Activated T-cell treated with anti-CD3 and anti-CD28 coated beads for 48 hours (primary cell): ENCODE measurements at regions not wholly inside any gene's neighbourhood (a gene's known extent, or its start where the extent isn't known, plus 50 kb on each side); places are given as distances from the start of the nearest gene placed in this dataset.

Experiments
- DNase-seq: peaks from one replicate; pipeline ENCODE4 v3.0.0-alpha.2; 2020; ENCODE audit warnings: low read depth

GRCh38 chr20:23231561-23232218, 118.9 kb upstream of the NXT1 start:
- no peak for DNase-seq

GRCh38 chr20:23230766-23231385, 119.7 kb upstream of the NXT1 start:
- no peak for DNase-seq

GRCh38 chr20:23229989-23230388, 120.6 kb upstream of the NXT1 start:
- no peak for DNase-seq

- no peak for DNase-seq
Observed at GRCh38 chr20:23228912-23229311, 121.7 kb upstream of the NXT1 start.

- no peak for DNase-seq
Observed at GRCh38 chr20:23227976-23228375, 122.6 kb upstream of the NXT1 start.

- DNase-seq: no peak
Observed at GRCh38 chr20:23227274-23227673, 123.3 kb upstream of the NXT1 start.

GRCh38 chr20:23226612-23227265, 123.9 kb upstream of the NXT1 start:
- DNase-seq: no peak

GRCh38 chr20:23225407-23226060, 125.1 kb upstream of the NXT1 start:
- DNase-seq: no peak

GRCh38 chr20:23224806-23225205, 125.8 kb upstream of the NXT1 start:
- no peak for DNase-seq

- DNase-seq: no peak
Observed at GRCh38 chr20:23223908-23224580, 126.5 kb upstream of the NXT1 start.

- no peak for DNase-seq
Observed at GRCh38 chr20:23222531-23223200, 127.9 kb upstream of the NXT1 start.

- no peak for DNase-seq
Observed at GRCh38 chr20:23217023-23217422, 130.9 kb upstream of the CD93 start.

- DNase-seq: no peak
Observed at GRCh38 chr20:23215344-23215995, 129.3 kb upstream of the CD93 start.

- DNase-seq: no peak
Observed at GRCh38 chr20:23214903-23215302, 128.8 kb upstream of the CD93 start.

GRCh38 chr20:23212464-23212995, 126.4 kb upstream of the CD93 start:
- no peak for DNase-seq

- no peak for DNase-seq
Observed at GRCh38 chr20:23212011-23212410, 125.9 kb upstream of the CD93 start.

GRCh38 chr20:23211164-23211563, 125.0 kb upstream of the CD93 start:
- DNase-seq: no peak

GRCh38 chr20:23207826-23208540, 121.9 kb upstream of the CD93 start:
- DNase-seq: no peak

GRCh38 chr20:23206995-23207394, 120.9 kb upstream of the CD93 start:
- no peak for DNase-seq

GRCh38 chr20:23206061-23206460, 119.9 kb upstream of the CD93 start:
- no peak for DNase-seq
